Hepatocyte (in vitro differentiated cells): ENCODE measurements at regions not wholly inside any gene's neighbourhood (a gene's known extent, or its start where the extent isn't known, plus 50 kb on each side); places are given as distances from the start of the nearest gene placed in this dataset.

ENCODE experiments used
- DNase-seq: peaks from one replicate; pipeline ENCODE4 v3.0.0-alpha.2; 2016; ENCODE audit warnings: low spot score
- H2AFZ ChIP-seq: fragments of 200-600 bp; sonication (generic); 2 replicates; pipeline ENCODE4 v1.6.0; 2016; ENCODE audit warnings: antibody characterized with exemption, mild to moderate bottlenecking
- H3K27ac ChIP-seq: fragments of 200-600 bp; sonication (generic); 2 replicates; pipeline ENCODE4 v1.5.1; 2016; ENCODE audit warnings: mild to moderate bottlenecking
- H3K27me3 ChIP-seq: fragments of 200-600 bp; sonication (generic); 2 replicates; pipeline ENCODE4 v1.6.1; 2016
- H3K36me3 ChIP-seq: fragments of 200-600 bp; sonication (generic); replicated peaks from 2 replicates; pipeline ENCODE4 v1.5.1; 2016; ENCODE audit warnings: low read depth; ENCODE audit not compliant: insufficient read depth
- H3K4me1 ChIP-seq: fragments of 200-600 bp; sonication (generic); 2 replicates; pipeline ENCODE4 v1.5.1; 2016; ENCODE audit warnings: mild to moderate bottlenecking, moderate library complexity; ENCODE audit not compliant: insufficient read depth
- H3K4me2 ChIP-seq: fragments of 200-600 bp; sonication (generic); 2 replicates; pipeline ENCODE4 v1.6.0; 2016
- H3K4me3 ChIP-seq: fragments of 200-600 bp; sonication (generic); 2 replicates; pipeline ENCODE4 v1.5.1; 2016; ENCODE audit warnings: mild to moderate bottlenecking
- H3K79me2 ChIP-seq: fragments of 200-600 bp; sonication (generic); 2 replicates; pipeline ENCODE4 v1.6.0; 2017; ENCODE audit warnings: mild to moderate bottlenecking
- H3K9me2 ChIP-seq: fragments of 200-600 bp; sonication (generic); replicated peaks from 2 replicates; pipeline ENCODE4 v1.6.0; 2017; ENCODE audit warnings: mild to moderate bottlenecking; ENCODE audit not compliant: insufficient read depth
- H3K9me3 ChIP-seq: fragments of 200-600 bp; sonication (generic); 2 replicates; pipeline ENCODE4 v1.5.1; 2016; ENCODE audit warnings: low read depth, mild to moderate bottlenecking
- H4K20me1 ChIP-seq: fragments of 200-600 bp; sonication (generic); 2 replicates; pipeline ENCODE4 v1.6.0; 2016; ENCODE audit warnings: mild to moderate bottlenecking; ENCODE audit not compliant: insufficient read depth, poor library complexity, severe bottlenecking
- EZH2 ChIP-seq: fragments of 200-600 bp; sonication (generic); IDR thresholded peaks from 2 replicates; pipeline ENCODE4 v1.6.1; 2016; ENCODE audit warnings: antibody characterized with exemption, mild to moderate bottlenecking, borderline replicate concordance
- EZH2phosphoT487 ChIP-seq: fragments of 200-600 bp; sonication (generic); IDR thresholded peaks from one replicate; pipeline ENCODE4 v1.6.1; 2018; ENCODE audit warnings: antibody characterized with exemption, mild to moderate bottlenecking, low read depth, moderate library complexity; ENCODE audit not compliant: unreplicated experiment, severe bottlenecking
- WGBS: methylation state at CpG from one replicate; pipeline ENCODE4 v1.1.6; 2016; ENCODE audit warnings: low lambda C conversion rate; ENCODE audit errors: missing lambda C conversion rate; 5-methylcytosine and 5-hydroxymethylcytosine counted together
- TF ChIP-seq, protein P1 (sequence below): fragments of 200-600 bp; sonication (generic); IDR thresholded peaks from 2 replicates; pipeline ENCODE4 v1.5.1; 2016; ENCODE audit warnings: antibody characterized with exemption, mild to moderate bottlenecking; ENCODE audit not compliant: poor library complexity

DNA sequence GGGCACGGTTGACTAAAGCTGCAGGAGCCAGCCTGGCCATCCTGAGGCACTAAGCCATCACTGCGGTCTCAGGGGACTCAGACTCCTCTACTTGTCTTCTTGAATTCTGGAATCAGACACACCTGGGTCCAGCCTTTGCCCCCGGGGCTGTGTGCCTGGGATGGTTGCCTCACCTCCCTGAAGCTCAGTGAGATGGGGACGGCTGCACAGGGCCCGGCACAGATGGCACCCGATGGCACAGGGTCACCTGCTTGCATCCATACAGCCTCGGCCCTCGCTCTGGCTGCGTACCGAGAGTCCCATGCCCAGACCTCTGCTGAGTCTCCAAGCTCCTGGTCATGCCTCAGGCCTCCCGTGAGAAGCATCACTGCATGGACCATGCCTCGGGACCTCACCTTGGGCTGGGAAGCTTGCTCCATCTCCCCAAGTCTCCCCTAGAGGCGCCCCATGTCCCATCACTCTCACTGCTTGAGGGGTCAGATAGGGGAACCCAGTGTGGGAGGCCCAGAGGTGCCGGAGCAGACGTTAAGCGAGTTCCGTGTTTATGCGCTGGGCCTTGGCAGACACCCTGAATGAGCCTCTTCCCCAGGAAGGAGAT, 316.3 kb downstream of the SEC14L1 start:
- Histone ChIP-seq H3K4me2 (no peak overlapping the region), H3K36me3 (no peaks in the 10 kb centered on the region), H3K27ac (peak overlapping the region; percentile 96), H3K9me3 (no peaks in the 10 kb centered on the region), H3K27me3 (no peaks in the 10 kb centered on the region), H4K20me1 (peaks cover 70% of the 10 kb centered on the region), H3K9me2 (no peaks in the 10 kb centered on the region), H3K79me2 (peaks cover 99% of the 10 kb centered on the region), H3K4me3 (no peak overlapping the region), H2AFZ (no peak overlapping the region), H3K4me1 (peaks cover 77% of the 10 kb centered on the region)
- TF ChIP-seq EZH2 (no peak), EZH2phosphoT487 (no peak)
- TF ChIP-seq, protein P1, sequence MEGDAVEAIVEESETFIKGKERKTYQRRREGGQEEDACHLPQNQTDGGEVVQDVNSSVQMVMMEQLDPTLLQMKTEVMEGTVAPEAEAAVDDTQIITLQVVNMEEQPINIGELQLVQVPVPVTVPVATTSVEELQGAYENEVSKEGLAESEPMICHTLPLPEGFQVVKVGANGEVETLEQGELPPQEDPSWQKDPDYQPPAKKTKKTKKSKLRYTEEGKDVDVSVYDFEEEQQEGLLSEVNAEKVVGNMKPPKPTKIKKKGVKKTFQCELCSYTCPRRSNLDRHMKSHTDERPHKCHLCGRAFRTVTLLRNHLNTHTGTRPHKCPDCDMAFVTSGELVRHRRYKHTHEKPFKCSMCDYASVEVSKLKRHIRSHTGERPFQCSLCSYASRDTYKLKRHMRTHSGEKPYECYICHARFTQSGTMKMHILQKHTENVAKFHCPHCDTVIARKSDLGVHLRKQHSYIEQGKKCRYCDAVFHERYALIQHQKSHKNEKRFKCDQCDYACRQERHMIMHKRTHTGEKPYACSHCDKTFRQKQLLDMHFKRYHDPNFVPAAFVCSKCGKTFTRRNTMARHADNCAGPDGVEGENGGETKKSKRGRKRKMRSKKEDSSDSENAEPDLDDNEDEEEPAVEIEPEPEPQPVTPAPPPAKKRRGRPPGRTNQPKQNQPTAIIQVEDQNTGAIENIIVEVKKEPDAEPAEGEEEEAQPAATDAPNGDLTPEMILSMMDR = no peak
- 94% methylated on average over 18 of the region's 18 CpGs for WGBS
- DNase-seq = no peak

DNA sequence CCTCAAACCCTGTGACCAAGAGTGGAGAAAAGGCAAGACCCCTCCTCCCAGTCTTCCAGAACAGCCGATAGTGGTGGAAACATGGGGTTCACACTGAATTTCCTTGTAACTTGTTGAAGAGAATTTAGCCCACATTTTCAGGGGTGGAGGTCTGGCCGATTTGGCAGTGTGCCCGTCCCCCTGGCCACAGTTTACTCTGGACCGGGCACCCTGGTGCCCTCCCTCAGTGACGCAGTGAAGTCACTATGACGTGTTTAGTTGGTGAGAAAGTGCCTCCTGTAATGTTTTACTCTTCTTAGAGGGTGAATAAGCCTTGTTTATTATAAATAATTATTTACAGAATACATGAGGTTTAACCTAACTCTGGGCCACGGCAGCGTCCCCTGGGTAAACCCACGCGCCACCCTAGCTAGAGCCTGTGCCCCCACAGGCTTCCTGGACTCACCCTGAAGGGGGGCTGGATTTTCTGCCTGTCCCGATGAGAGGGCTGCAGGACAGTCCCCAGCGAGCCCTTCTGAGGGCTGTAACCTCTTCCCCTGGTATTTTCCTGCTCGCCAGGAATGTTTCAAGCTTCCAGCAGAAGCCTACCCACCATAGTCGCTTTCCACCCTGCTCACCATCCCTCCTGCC, 316.9 kb downstream of the SEC14L1 start:
- Histone ChIP-seq H3K4me2 (peak overlapping the region; percentile 29), H3K9me3 (no peaks in the 10 kb centered on the region), H2AFZ (no peak overlapping the region), H3K9me2 (no peaks in the 10 kb centered on the region), H4K20me1 (peaks cover 67% of the 10 kb centered on the region), H3K36me3 (no peaks in the 10 kb centered on the region), H3K27ac (peak overlapping the region; percentile 96), H3K4me3 (no peak overlapping the region), H3K4me1 (peaks cover 71% of the 10 kb centered on the region), H3K79me2 (peaks cover 99% of the 10 kb centered on the region), H3K27me3 (no peaks in the 10 kb centered on the region)
- WGBS = 73% methylated on average over 14 of the region's 14 CpGs
- DNase-seq = no peak
- TF ChIP-seq EZH2 (no peak), EZH2phosphoT487 (no peak)
- TF ChIP-seq, protein P1 = no peak

DNA sequence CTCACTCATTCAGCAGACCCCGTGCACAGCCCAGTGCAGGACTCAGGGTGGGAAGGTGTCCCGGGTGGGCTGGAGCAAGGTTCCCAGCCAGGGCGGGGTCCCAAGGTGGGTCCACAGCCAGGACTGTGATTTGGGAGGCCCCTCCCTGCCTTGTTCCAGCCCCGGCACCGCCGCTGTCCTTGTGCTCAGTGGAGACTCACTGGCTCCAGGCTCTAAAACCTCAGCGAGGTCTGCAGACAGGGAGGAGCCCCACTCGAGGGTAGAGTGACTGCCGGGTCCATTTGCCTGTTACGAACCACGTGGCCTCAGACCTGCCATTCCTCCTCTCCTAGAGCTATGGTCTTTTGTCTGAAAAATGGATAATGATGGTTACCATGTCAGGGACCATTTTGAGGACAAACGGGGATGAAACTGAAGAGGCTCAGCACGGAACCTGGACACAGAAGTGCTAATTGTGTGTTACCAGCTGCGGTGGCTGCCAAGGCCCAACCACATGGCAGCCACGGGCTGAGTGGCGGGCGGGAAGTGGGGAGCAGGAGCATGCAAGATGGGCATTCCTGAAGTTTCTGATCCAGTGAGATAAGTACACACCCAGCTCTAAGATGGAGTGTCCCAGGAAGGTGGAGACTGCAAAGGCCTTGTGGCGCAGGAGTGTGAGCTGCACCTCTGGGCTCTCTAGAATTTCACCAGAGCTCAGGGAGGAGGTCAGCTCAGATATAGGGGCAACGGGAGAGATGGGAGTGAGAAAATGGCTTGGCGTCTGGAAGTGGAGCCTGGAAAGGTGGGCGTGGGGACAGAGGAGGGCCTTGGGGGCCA, 317.6 kb downstream of the SEC14L1 start:
- Histone ChIP-seq H2AFZ (no peak overlapping the region), H3K36me3 (no peaks in the 10 kb centered on the region), H3K9me2 (no peaks in the 10 kb centered on the region), H3K4me2 (peak overlapping the region; percentile 29), H3K4me1 (peaks cover 65% of the 10 kb centered on the region), H3K9me3 (no peaks in the 10 kb centered on the region), H3K27me3 (no peaks in the 10 kb centered on the region), H3K27ac (peak overlapping the region; percentile 96), H3K4me3 (no peak overlapping the region), H3K79me2 (peaks cover 99% of the 10 kb centered on the region), H4K20me1 (peaks cover 67% of the 10 kb centered on the region)
- WGBS = 66% methylated on average over 21 of the region's 21 CpGs
- DNase-seq = no peak
- TF ChIP-seq EZH2 = no peak
- TF ChIP-seq EZH2phosphoT487 = no peak
- TF ChIP-seq, protein P1 = no peak
